OCI-LY1 (cell line): ENCODE measurements at regions not wholly inside any gene's neighbourhood (a gene's known extent, or its start where the extent isn't known, plus 50 kb on each side); places are given as distances from the start of the nearest gene placed in this dataset.

Experiments
- H2AFZ ChIP-seq: fragments of 200-600 bp; sonication (generic), shearing (Covaris generic); 2 replicates; pipeline ENCODE4 v1.6.0; 2014; ENCODE audit warnings: antibody characterized with exemption, mild to moderate bottlenecking, low read length
- H3F3A ChIP-seq: fragments of 200-600 bp; sonication (generic), shearing (Covaris generic); 2 replicates; pipeline ENCODE4 v1.6.0; 2014; ENCODE audit warnings: mild to moderate bottlenecking, antibody characterized with exemption, low read length, moderate library complexity; ENCODE audit not compliant: insufficient read depth
- H3K27ac ChIP-seq: fragments of 200-600 bp; sonication (generic); 2 replicates; pipeline ENCODE4 v1.5.1; 2014; ENCODE audit warnings: low read length, mixed run types, mild to moderate bottlenecking, low read depth; ENCODE audit not compliant: poor library complexity, severe bottlenecking
- H3K27me3 ChIP-seq: fragments of 200-600 bp; sonication (generic); 2 replicates; pipeline ENCODE4 v1.6.0; 2014; ENCODE audit warnings: antibody characterized with exemption, mild to moderate bottlenecking, low read length, moderate library complexity; ENCODE audit not compliant: insufficient read depth
- H3K36me3 ChIP-seq: fragments of 200-600 bp; sonication (generic); 2 replicates; pipeline ENCODE4 v1.6.1; 2014; ENCODE audit warnings: mild to moderate bottlenecking, antibody characterized with exemption, low read length, moderate library complexity, mixed read lengths; ENCODE audit not compliant: insufficient read depth
- H3K4me1 ChIP-seq: fragments of 200-600 bp; sonication (generic); 2 replicates; pipeline ENCODE4 v1.5.1; 2014; ENCODE audit warnings: mild to moderate bottlenecking, low read length, moderate library complexity; ENCODE audit not compliant: insufficient read depth, severe bottlenecking
- H3K4me2 ChIP-seq: fragments of 200-600 bp; sonication (generic), shearing (Covaris generic); 2 replicates; pipeline ENCODE4 v1.6.1; 2014; ENCODE audit warnings: low read length
- H3K4me3 ChIP-seq: fragments of 200-600 bp; sonication (generic); 2 replicates; pipeline ENCODE4 v1.5.1; 2014; ENCODE audit warnings: low read length, low read depth, mild to moderate bottlenecking, mixed read lengths; ENCODE audit not compliant: poor library complexity, severe bottlenecking
- H3K79me2 ChIP-seq: fragments of 200-600 bp; shearing (Covaris generic); 2 replicates; pipeline ENCODE4 v1.6.1; 2016; ENCODE audit warnings: mixed run types, low read length, mixed read lengths; ENCODE audit not compliant: insufficient read depth
- H3K9ac ChIP-seq: fragments of 200-600 bp; sonication (generic), shearing (Covaris generic); 2 replicates; pipeline ENCODE4 v1.6.1; 2014; ENCODE audit warnings: mild to moderate bottlenecking, low read length, mixed read lengths
- H3K9me2 ChIP-seq: fragments of 200-600 bp; sonication (generic), shearing (Covaris generic); 2 replicates; pipeline ENCODE4 v1.6.1; 2014; ENCODE audit warnings: low read depth, mild to moderate bottlenecking, low read length, mixed read lengths
- H3K9me3 ChIP-seq: fragments of 200-600 bp; shearing (Covaris generic); 2 replicates; pipeline ENCODE4 v1.6.1; 2014; ENCODE audit warnings: low read length, mixed read lengths
- H4K20me1 ChIP-seq: fragments of 200-600 bp; sonication (generic), shearing (Covaris generic); 2 replicates; pipeline ENCODE4 v1.6.0; 2016; ENCODE audit warnings: mild to moderate bottlenecking, low read length; ENCODE audit not compliant: insufficient read depth
- CTCF ChIP-seq: fragments of 200-600 bp; sonication (generic), shearing (Covaris generic); IDR thresholded peaks from 2 replicates; pipeline ENCODE4 v1.5.1; 2017; ENCODE audit warnings: mild to moderate bottlenecking, antibody characterized with exemption, low read length, moderate library complexity, mixed read lengths
- EZH2 ChIP-seq: fragments of 200-600 bp; sonication (generic), shearing (Covaris generic); IDR thresholded peaks from 2 replicates; pipeline ENCODE4 v1.8.0; 2017; ENCODE audit warnings: borderline replicate concordance, mixed run types, mild to moderate bottlenecking, antibody characterized with exemption, low read length, moderate library complexity, mixed read lengths

GRCh38 chr6:1018041-1018440 is 293.9 kb upstream of the FOXQ1 start:
- Histone ChIP-seq H3K36me3 (no peaks in the 10 kb centered on the region), H3F3A (no peaks in the 10 kb centered on the region), H3K4me3 (no peak overlapping the region), H3K79me2 (no peaks in the 10 kb centered on the region), H3K9ac (no peak overlapping the region), H4K20me1 (no peaks in the 10 kb centered on the region), H3K27me3 (no peaks in the 10 kb centered on the region), H3K9me3 (no peaks in the 10 kb centered on the region), H3K4me1 (no peaks in the 10 kb centered on the region), H3K27ac (no peak overlapping the region), H3K4me2 (no peak overlapping the region), H2AFZ (no peak overlapping the region), H3K9me2 (no peaks in the 10 kb centered on the region)
- TF ChIP-seq EZH2 (no peak), CTCF (no peak)

- Histone ChIP-seq H3F3A (no peaks in the 10 kb centered on the region), H3K36me3 (no peaks in the 10 kb centered on the region), H3K9ac (no peak overlapping the region), H3K79me2 (no peaks in the 10 kb centered on the region), H4K20me1 (no peaks in the 10 kb centered on the region), H3K9me2 (no peaks in the 10 kb centered on the region), H2AFZ (no peak overlapping the region), H3K27ac (no peak overlapping the region), H3K27me3 (no peaks in the 10 kb centered on the region), H3K4me1 (no peaks in the 10 kb centered on the region), H3K4me3 (no peak overlapping the region), H3K9me3 (no peaks in the 10 kb centered on the region), H3K4me2 (no peak overlapping the region)
- TF ChIP-seq CTCF (no peak), EZH2 (no peak)
Measured at GRCh38 chr6:1016329-1017302, 295.3 kb upstream of the FOXQ1 start.

GRCh38 chr6:1015825-1016224 is 296.1 kb upstream of the FOXQ1 start:
- Histone ChIP-seq H3F3A (no peaks in the 10 kb centered on the region), H4K20me1 (no peaks in the 10 kb centered on the region), H3K4me1 (no peaks in the 10 kb centered on the region), H3K36me3 (no peaks in the 10 kb centered on the region), H3K27ac (no peak overlapping the region), H3K9me3 (no peaks in the 10 kb centered on the region), H3K9ac (no peak overlapping the region), H3K4me2 (no peak overlapping the region), H2AFZ (no peak overlapping the region), H3K4me3 (no peak overlapping the region), H3K79me2 (no peaks in the 10 kb centered on the region), H3K27me3 (no peaks in the 10 kb centered on the region), H3K9me2 (no peaks in the 10 kb centered on the region)
- TF ChIP-seq CTCF (no peak), EZH2 (no peak)
